HG02852 (cell line): ENCODE measurements at regions not wholly inside any gene's neighbourhood (a gene's known extent, or its start where the extent isn't known, plus 50 kb on each side); places are given as distances from the start of the nearest gene placed in this dataset.

Experiments
- ATAC-seq: cut with Tn5 transposase; IDR thresholded peaks from one replicate; pipeline ENCODE4 v1.9.1; 2021; ENCODE audit warnings: mild to moderate bottlenecking, moderate library complexity; ENCODE audit not compliant: unreplicated experiment

DNA sequence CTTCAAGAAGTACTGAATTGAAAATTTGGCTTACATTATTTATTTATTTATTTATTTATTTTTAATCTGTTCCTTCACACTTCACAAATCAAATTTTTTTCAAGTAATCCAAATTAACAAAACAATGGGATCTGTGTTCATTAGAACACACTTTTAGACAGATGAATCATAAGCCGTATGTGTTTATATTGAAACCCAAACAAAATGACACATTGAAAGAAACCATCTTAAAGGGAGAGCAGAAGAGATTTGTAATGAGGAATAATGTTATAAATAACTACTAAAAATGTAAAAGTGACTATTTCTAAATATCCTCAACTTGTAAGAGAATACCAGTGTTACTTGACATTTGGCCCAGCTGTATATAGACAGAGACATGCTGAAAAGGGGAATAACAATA lies 991.0 kb upstream of the CHAC2 start:
- no peak for ATAC-seq

DNA sequence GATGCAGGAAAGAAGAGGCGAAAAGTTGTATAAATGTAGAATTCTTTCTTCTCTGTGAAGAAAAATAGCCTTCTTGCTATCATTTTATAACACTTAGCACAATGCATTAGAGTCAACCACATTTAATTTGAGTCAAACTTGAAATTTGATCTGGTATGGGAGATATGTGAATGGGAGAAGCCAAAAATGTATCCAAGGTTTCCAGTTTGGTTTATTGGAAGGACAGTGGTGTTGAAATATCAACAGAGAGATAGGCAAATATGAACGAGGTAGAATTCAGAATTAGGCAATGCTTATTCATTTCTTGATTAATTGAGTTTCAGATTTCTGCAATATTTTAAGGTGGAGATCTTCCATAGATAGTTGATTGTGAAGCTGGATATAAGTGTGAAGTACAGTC lies 991.9 kb upstream of the CHAC2 start:
- no peak for ATAC-seq

DNA sequence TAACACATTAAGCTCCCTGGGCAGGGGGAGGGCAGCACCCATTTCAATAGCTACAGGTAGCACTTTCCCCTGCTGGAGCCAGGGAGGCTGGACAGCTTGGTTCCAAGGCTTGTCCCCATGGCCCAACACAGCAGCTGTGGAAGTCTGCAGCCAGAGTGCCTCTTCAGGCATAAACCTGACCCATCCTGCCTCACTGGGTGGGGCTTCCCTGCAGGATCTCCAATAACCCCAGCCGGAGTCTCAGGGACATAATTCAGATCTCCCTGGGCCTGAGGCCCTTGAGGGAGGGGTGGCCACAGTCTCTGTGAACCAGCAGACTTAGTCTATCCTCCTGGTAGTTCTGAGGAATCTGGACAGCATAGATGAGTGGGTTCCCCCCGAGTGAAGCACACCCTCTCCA lies 1001.9 kb upstream of the CHAC2 start:
- ATAC-seq: no peak

DNA sequence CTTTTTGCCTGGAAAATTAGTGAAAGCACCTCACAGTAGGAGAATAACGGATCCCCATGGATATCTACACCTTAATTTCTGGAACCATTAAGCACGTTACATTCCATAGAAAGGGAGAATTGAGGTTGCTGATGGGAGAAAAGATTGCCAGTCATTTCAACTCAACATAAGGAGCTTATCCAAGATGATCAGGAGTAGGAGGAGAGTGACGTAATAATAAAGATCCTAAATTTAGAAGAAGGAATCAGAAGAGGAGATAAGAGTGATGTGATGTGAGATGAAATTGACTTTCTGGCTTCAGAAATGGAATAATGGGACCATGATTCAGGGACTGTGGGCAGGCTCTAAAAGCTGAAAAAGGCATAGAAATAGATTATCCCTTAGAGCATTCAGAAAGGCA lies 1017.8 kb upstream of the CHAC2 start:
- ATAC-seq: no peak

- ATAC-seq: no peak
These were observed 1022.5 kb upstream of the CHAC2 start for GRCh38 chr2:52745144-52745543.

DNA sequence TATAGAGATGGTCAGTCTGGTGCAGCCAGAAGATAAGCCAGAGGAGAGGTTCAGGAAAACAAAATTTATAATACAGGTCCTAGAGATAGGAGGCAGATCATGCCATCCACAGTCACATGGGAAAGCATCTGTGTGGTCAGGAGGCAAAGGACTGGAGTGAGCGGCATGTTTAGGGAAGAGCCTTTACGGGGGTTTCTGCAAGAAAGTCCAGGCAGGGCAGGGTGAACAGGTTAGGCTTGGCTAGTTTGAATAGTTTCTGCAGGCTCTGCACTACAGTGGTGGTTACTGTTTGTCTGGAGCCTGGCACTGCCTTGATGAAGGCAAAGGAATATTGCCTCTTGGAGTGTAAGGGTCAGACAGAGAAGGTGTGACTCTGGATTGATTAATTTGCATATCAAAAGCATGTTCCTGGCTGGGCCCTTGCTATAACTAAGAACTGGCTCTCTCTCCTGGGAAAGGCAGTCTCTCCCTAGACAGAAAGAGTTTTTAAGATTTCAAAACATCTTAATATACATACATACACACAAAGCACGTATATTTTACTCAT lies 1034.7 kb upstream of the CHAC2 start:
- no peak for ATAC-seq

DNA sequence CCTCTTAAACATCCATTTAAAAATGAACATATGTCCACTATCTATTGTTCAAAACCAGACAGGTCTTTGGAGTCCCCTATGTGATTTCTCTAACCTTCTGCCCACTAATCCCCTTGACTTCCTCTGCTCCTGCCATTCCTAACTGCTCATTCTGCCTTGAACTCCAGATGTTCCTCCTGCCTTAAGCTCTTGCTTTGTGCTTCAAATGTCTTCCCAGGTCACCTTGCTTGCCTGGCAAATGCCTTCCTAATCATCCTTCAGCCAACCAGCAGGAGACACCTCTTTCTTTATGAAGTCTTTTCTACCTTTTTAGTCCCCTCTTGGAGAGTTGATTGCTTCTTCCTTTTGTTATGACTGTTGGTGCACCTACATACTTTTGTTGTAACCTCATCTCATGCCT lies 1043.0 kb upstream of the CHAC2 start:
- no peak for ATAC-seq

DNA sequence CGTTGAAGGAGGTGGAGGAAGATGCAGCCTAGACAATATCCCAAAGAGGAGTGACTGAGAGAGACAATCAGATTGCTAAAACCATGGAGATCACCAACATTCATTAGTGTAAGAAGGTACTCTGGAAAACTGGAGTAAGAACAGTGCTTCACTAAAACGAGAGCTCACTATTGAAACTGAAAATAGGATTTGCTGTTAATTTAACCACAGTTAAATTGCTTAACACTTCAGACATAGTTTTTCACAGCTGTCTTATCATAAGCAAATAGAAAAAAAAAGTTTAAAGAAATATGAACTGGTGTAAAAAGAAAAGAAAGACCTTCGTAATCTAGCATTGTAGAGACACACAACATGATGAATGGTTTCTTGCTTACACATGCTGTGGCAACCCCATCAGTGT lies 1049.8 kb upstream of the CHAC2 start:
- ATAC-seq: no peak

DNA sequence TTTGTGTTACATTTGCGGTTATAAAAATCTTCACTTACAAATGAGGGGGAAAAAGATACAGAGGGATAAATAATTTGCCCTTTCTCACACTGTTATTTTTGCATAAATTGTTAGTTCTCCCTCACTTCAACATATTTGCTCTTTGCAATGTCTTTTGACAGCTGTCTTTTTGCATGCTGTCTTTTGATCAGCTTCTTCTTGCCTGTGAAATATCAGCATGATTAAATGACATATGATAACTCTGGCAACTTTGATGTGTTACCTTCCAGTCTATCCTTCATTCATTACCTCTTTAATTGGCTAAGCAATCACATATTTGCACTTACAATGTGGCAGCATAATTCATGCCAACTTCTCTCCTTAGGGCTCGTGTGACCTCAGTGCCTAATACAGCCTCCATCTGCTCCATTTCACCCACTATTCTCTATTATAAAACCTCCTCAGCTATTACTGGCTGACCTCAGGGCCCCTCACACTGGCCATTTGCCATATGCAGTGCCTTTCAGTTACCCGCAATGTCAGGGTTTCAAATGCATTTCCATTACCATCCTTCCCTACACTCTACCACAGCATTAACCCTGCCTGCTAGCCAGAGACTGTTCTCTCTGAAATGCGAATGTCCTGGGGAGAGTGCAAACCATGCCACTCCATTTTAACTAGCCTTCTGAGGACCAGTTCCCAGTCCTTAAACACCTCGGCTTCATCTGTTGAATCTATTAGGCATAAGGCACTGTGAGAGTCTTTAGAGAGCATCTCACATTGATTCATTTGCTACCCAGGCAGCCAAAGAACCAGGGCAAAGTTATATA lies 1056.6 kb upstream of the CHAC2 start:
- ATAC-seq: no peak

- ATAC-seq: no peak
These were observed 1063.4 kb upstream of the CHAC2 start for GRCh38 chr2:52704251-52704650.

GRCh38 chr2:52703004-52703403 lies 1064.6 kb upstream of the CHAC2 start:
- ATAC-seq: no peak

DNA sequence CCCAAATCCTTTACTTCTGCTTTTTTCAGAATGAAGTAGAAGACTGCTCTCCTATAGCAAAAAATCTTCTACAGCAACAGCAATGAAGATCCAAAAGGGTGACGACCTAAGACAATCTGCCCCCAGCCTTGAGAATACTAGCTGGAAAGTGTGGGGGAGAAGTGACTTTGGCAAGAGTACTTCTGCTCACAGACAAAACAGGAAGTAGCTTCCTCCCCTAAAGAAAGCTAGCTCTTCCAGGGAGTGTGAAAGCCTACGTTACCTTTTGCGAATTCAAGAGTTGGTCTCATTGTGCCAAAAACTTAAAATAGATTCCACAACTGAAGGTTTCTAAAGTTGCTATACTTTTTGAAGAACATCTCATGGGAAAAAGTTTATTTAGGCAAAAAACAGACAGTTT lies 1069.2 kb upstream of the CHAC2 start:
- no peak for ATAC-seq

GRCh38 chr2:52697690-52698089 lies 1069.9 kb upstream of the CHAC2 start:
- no peak for ATAC-seq

- ATAC-seq: no peak
These were observed 1071.9 kb upstream of the CHAC2 start for GRCh38 chr2:52695731-52696130.

GRCh38 chr2:52686935-52687334 lies 1080.7 kb upstream of the CHAC2 start:
- no peak for ATAC-seq

DNA sequence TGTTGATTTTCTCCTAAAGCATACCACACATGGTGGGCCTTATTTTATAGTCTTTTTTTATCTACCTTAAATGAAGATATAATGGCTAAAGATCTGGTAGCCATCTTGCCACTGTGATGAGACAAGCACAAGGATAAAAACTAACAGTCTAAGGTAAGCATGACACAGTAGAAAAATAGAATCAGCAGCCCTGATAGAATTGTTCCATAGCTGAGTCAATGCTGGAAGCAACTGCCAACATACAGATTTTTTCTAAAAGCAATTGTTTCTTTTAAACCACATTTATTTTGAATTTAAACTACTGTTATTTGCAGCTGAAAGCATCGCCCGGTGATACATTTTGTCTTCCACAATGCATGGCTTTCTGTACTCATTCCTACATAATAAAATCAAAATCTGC lies 1091.5 kb upstream of the CHAC2 start:
- no peak for ATAC-seq

- ATAC-seq: no peak
These were observed 1098.9 kb upstream of the CHAC2 start for GRCh38 chr2:52668724-52669123.

DNA sequence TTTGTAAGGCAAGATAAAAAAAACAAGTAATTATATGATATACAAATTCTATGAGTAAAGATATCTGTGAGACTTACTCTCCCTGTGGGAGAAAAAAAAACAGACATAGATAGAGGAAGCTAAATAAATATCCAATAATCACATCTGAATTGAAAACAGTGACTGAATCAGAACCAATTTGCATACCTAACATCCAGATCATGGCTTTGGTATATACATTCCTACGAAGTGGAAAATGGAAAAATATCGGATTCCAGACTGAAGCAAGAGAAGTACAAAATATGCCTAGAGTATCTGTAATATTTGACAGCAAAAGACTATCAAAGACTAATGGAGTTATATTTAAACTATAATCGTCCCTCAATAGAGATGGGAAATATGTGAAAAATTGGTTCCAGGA lies 1108.1 kb upstream of the CHAC2 start:
- no peak for ATAC-seq

GRCh38 chr2:52658598-52658997 lies 1109.0 kb upstream of the CHAC2 start:
- no peak for ATAC-seq

DNA sequence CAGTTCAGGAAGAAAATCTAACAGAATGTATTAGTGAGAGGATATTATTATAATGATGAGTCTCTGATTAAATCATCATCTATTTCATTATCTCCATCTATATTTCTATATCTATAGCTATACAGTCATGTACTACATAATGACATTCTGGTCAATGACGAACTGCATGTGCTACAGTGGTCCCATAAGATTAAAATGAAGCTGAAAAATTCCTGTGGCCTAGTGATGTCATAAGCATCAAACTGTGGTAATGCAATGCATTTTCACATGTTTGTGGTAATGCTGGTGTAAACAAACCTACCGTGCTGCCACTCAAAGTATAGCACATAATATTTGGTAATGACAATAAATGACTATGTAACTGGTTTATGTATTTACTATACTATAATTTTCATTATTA lies 1127.9 kb upstream of the CHAC2 start:
- no peak for ATAC-seq

DNA sequence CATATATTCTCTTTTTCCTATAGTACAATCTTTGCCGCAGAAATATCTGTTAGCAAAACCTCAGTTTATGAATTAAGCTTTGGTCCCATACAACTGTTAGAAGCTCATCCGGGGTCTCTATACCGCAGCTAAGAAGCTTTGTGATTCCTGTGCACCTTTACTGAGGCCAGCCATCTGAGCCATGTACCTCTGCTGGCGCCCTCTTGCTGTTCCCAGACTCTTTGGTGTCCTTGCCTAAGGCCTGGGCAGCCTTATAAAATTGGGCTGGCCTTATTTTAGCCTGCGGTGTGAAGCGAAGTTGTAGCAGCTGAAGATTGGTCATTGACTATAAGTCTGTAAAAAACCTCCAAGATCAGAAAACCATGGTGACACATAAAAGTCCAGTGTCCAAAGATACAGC lies 1135.1 kb upstream of the CHAC2 start:
- no peak for ATAC-seq

- ATAC-seq: no peak
These were observed 1137.7 kb upstream of the CHAC2 start for GRCh38 chr2:52629944-52630343.

GRCh38 chr2:52629531-52629930 lies 1138.1 kb upstream of the CHAC2 start:
- ATAC-seq: no peak
